Fibroblast of villous mesenchyme (primary cell): ENCODE measurements at regions not wholly inside any gene's neighbourhood (a gene's known extent, or its start where the extent isn't known, plus 50 kb on each side); places are given as distances from the start of the nearest gene placed in this dataset.

Experiments used
- DNase-seq: peaks from one replicate; pipeline ENCODE4 v3.0.0-alpha.2; 2010; ENCODE audit warnings: low read depth
- H3K4me3 ChIP-seq: 2 replicates; pipeline ENCODE4 v1.5.1; 2011; ENCODE audit warnings: low read depth, mild to moderate bottlenecking, low read length
- TF ChIP-seq, protein P1 (sequence below): IDR thresholded peaks from 2 replicates; pipeline ENCODE4 v1.5.1; 2012; ENCODE audit warnings: low read depth, mild to moderate bottlenecking, low read length; ENCODE audit not compliant: insufficient read depth

GRCh38 chr4:26214994-26215393 is 105.8 kb upstream of the RBPJ start:
- H3K4me3 ChIP-seq = no peak overlapping the region
- no peak for DNase-seq
- TF ChIP-seq, protein P1, sequence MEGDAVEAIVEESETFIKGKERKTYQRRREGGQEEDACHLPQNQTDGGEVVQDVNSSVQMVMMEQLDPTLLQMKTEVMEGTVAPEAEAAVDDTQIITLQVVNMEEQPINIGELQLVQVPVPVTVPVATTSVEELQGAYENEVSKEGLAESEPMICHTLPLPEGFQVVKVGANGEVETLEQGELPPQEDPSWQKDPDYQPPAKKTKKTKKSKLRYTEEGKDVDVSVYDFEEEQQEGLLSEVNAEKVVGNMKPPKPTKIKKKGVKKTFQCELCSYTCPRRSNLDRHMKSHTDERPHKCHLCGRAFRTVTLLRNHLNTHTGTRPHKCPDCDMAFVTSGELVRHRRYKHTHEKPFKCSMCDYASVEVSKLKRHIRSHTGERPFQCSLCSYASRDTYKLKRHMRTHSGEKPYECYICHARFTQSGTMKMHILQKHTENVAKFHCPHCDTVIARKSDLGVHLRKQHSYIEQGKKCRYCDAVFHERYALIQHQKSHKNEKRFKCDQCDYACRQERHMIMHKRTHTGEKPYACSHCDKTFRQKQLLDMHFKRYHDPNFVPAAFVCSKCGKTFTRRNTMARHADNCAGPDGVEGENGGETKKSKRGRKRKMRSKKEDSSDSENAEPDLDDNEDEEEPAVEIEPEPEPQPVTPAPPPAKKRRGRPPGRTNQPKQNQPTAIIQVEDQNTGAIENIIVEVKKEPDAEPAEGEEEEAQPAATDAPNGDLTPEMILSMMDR = no peak

GRCh38 chr4:26215725-26216124 is 105.1 kb upstream of the RBPJ start:
- TF ChIP-seq, protein P1 = no peak
- no peak for DNase-seq
- no peak overlapping the region for H3K4me3 ChIP-seq

GRCh38 chr4:26217481-26217880 is 103.3 kb upstream of the RBPJ start:
- DNase-seq = no peak
- no peak overlapping the region for H3K4me3 ChIP-seq
- TF ChIP-seq, protein P1 = no peak

- H3K4me3 ChIP-seq = no peak overlapping the region
- peak; percentile 57 for DNase-seq
- TF ChIP-seq, protein P1 = no peak
Measured at GRCh38 chr4:26217961-26218676, 102.7 kb upstream of the RBPJ start.

DNA sequence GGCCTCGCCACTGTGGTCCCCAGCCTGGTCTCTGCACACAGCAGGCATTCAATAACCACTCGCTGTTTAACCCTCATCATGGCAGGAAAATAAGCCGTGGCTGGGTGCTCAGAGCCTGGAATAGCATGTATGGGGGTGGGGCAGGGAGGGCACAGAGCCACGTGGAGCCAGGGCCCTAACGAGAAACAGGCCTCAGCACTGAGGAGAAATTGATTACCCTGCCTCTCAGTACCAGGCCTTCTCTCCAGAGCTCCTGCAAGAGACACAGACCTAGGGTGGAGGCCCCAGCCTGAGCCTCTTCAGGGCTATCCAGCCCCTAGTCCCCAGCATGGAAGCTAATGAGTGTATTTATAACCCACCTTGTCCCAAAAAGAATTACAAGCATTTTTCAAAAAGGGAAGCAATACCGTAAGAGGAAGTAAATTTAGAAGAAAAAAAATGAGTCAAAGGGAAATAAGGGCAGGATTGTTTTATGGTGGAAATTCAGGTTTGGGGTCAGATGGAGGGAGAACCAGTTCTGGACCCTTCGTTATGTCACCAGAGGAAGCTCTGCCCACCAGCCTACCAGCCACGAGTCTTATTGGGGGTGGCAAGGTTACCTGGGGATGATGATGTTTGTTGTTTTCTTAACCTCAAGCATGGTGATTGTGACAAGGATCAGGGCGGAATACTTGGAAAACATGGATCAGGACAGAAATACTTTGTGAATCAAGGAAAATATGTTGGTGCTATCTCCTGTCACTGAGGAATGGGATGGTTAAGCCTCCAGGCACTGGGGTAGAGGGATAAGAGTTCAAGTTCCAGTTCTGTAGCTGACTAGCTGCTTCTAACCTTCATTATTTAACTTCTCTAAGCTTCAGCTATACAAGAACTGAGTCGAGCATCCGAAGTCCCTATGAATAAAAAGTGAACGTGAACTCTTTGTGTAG is 101.9 kb upstream of the RBPJ start:
- TF ChIP-seq, protein P1 = no peak
- no peak overlapping the region for H3K4me3 ChIP-seq
- DNase-seq = no peak

- peak; percentile 71 for DNase-seq
Measured at GRCh38 chr4:26220696-26221095, 100.1 kb upstream of the RBPJ start.

More at GRCh38 chr4:26220696-26221095, 100.1 kb upstream of the RBPJ start:
- H3K4me3 ChIP-seq = no peak overlapping the region
- TF ChIP-seq, protein P1 = no peak
